Peyer's patch (tissue), 4 donors: ENCODE measurements at regions not wholly inside any gene's neighbourhood (a gene's known extent, or its start where the extent isn't known, plus 50 kb on each side); places are given as distances from the start of the nearest gene placed in this dataset.

Source experiments
- POLR2A ChIP-seq, 2 donors: fragments of 450-650 bp; IDR thresholded peaks; one replicate each; pipeline ENCODE4 v1.5.1; 2017; ENCODE audit warnings: antibody characterized with exemption in 2 of 2, mild to moderate bottlenecking in 2 of 2, moderate library complexity in 2 of 2
- TF ChIP-seq, protein P1 (sequence below), 6 experiments: fragments of 450-650 bp in 4 of 6; fragments of 200-600 bp in 2 of 6; sonication (generic) in 1 of 6; IDR thresholded peaks; one replicate each; pipeline ENCODE4 v1.5.1; 2017 to 2019; ENCODE audit warnings: antibody characterized with exemption in 6 of 6, mild to moderate bottlenecking in 3 of 6, moderate library complexity in 1 of 6

DNA sequence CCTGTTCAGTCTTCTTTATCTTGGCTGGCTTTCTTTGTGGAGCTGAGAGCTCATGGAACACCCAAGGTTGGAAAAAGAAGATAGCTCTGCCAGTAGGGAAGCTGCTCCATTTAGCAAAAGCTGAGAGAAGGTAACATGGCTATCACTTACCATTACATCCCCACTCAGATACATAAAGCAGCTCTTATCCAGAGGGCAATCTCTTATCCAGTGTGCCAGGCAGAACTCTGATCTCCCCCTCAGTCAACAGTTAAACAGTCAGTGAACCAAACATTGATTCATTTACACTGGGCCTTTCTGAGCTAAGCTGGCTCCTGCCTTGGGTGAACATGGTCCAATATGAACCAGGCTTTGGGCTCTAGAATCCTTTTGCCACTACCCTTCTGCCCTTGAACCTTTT lies 624.2 kb downstream of the NTRK3 start:
- TF ChIP-seq, protein P1, sequence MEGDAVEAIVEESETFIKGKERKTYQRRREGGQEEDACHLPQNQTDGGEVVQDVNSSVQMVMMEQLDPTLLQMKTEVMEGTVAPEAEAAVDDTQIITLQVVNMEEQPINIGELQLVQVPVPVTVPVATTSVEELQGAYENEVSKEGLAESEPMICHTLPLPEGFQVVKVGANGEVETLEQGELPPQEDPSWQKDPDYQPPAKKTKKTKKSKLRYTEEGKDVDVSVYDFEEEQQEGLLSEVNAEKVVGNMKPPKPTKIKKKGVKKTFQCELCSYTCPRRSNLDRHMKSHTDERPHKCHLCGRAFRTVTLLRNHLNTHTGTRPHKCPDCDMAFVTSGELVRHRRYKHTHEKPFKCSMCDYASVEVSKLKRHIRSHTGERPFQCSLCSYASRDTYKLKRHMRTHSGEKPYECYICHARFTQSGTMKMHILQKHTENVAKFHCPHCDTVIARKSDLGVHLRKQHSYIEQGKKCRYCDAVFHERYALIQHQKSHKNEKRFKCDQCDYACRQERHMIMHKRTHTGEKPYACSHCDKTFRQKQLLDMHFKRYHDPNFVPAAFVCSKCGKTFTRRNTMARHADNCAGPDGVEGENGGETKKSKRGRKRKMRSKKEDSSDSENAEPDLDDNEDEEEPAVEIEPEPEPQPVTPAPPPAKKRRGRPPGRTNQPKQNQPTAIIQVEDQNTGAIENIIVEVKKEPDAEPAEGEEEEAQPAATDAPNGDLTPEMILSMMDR (IDR thresholded peaks at IDR 0.05), result no peak
- TF ChIP-seq POLR2A (IDR thresholded peaks at IDR 0.05), result no peak
